ENCODE measurements at regions not wholly inside any gene's neighbourhood (a gene's known extent, or its start where the extent isn't known, plus 50 kb on each side); places are given as distances from the start of the nearest gene placed in this dataset.

- TF ChIP-seq EZH2phosphoT487 (IDR thresholded peaks at IDR 0.05; ENCODE audit: unreplicated experiment) (no peak), JUNB (IDR thresholded peaks at IDR 0.05; ENCODE audit: unreplicated experiment) (no peak), EZH2 (IDR thresholded peaks at IDR 0.05; ENCODE audit: low read depth, unreplicated experiment) (no peak), POLR2AphosphoS5 (IDR thresholded peaks at IDR 0.05; ENCODE audit: low read depth) (no peak), CTCF (conservative IDR thresholded peaks at IDR 0.05; ENCODE audit: low read depth in 2 of 2) (peak; percentile 97 to 99), ZNF114 (CRISPR knock-in tag; IDR thresholded peaks at IDR 0.05) (no peak), REST (IDR thresholded peaks at IDR 0.05; ENCODE audit: unreplicated experiment) (no peak), ZNF331 (CRISPR knock-in tag; IDR thresholded peaks at IDR 0.05; ENCODE audit: low read depth) (no peak), NANOG (IDR thresholded peaks at IDR 0.05; ENCODE audit: borderline replicate concordance) (no peak), STAT1 (IDR thresholded peaks at IDR 0.05; ENCODE audit: unreplicated experiment) (no peak), ETS1 (IDR thresholded peaks at IDR 0.05) (peak; percentile 21; the same call in 1 of the 2 replicates), ZNF462 (CRISPR knock-in tag; IDR thresholded peaks at IDR 0.05) (peak; percentile 51)
Observed at GRCh38 chr1:38489844-38490270, 369.7 kb downstream of the RRAGC start.

Data from GM23338 (cell line).